ENCODE measurements at regions not wholly inside any gene's neighbourhood (a gene's known extent, or its start where the extent isn't known, plus 50 kb on each side); places are given as distances from the start of the nearest gene placed in this dataset.

DNA sequence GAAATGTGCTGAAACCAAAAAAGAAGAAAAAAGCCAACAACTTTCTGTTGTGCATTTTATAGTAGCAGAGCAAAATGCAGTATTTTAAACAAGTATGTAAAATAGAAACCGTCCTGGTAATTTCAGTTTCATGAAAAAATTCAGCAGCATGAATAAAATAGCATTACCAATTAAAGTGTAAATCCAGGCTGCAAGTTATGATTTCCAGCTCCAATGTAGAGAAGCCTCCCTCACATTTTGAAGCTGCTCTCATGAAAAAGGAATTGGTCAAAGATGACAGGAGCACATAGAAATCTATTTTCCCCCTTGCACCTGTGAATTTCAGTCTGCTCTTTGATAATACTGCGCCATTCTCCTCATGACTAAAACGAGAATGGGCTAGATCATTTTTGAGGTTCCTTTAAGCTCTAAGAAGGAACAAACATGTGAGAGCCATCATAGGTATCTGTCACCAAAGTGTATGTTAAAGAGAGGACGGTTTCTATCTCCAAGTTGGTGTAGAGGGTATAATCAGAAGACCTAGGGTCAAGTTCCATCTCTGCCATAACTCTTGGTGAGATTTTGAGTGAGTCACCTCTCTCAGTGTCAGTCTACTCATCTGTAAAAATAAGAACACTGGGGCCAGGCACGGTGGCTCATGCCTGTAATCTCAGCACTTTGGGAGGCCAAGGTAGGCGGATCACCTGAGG, 107.5 kb downstream of the MTPAP start:
- Histone ChIP-seq H3K9ac (ENCODE audit: low read depth, low read length, poor library complexity, severe bottlenecking) (no peak overlapping the region), H3K4me1 (ENCODE audit: insufficient read depth, low read length, poor library complexity, severe bottlenecking) (peaks cover 4% of the 10 kb centered on the region), H4K20me1 (ENCODE audit: insufficient read depth, low read length, poor library complexity, severe bottlenecking) (no peaks in the 10 kb centered on the region), H3K27me3 (ENCODE audit: insufficient read depth, low read length, poor library complexity, severe bottlenecking) (no peaks in the 10 kb centered on the region), H3K4me3 (ENCODE audit: low read length, poor library complexity, severe bottlenecking) (no peak overlapping the region), H3F3A (ENCODE audit: low read depth) (no peaks in the 10 kb centered on the region), H3K4me2 (ENCODE audit: low read depth, low read length, poor library complexity, severe bottlenecking) (no peak overlapping the region), H3K9me3 (ENCODE audit: insufficient read depth, low read depth, low read length) (no peaks in the 10 kb centered on the region), H3K9me2 (replicated peaks; ENCODE audit: low read depth, low read length) (no peaks in the 10 kb centered on the region), H3K79me2 (ENCODE audit: insufficient read depth, low read length) (no peaks in the 10 kb centered on the region), H2AFZ (ENCODE audit: low read length) (0 out of 2 replicates have a peak overlapping the region, but pooled peaks have one; percentile 19), H3K36me3 (ENCODE audit: insufficient read depth, low read length) (no peaks in the 10 kb centered on the region)
- TF ChIP-seq EZH2phosphoT487 (IDR thresholded peaks at IDR 0.05; ENCODE audit: borderline replicate concordance) (no peak), CTCF (conservative IDR thresholded peaks at IDR 0.05; ENCODE audit: low read length) (no peak)

DNA sequence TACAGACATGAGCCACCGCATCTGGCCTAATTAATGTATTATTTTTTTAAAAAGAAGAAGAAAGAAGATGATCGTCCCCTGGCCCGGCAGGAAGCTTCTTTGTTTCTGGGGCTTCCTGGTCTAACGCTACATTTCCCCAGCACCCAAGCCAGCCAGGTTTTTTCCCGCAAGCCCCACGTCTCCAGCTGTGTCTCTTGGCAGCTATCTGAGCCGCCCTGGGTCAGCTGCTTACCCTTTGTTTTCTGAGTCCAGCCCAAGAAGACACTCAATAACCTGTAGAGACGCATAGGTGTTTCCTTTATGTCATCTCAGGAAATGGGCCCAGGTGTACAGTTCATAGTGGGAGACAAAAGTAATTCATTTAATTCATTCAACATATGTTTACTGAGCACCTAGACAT, 110.2 kb downstream of the MTPAP start:
- peaks cover 4% of the 10 kb centered on the region for H3K4me1 ChIP-seq (ENCODE audit: insufficient read depth, low read length, poor library complexity, severe bottlenecking)
- no peaks in the 10 kb centered on the region for H3K36me3 ChIP-seq (ENCODE audit: insufficient read depth, low read length)
- H3K4me2 ChIP-seq (ENCODE audit: low read depth, low read length, poor library complexity, severe bottlenecking) = no peak overlapping the region
- H3K4me3 ChIP-seq (ENCODE audit: low read length, poor library complexity, severe bottlenecking) = no peak overlapping the region
- TF ChIP-seq EZH2phosphoT487 (IDR thresholded peaks at IDR 0.05; ENCODE audit: borderline replicate concordance) = no peak
- TF ChIP-seq CTCF (conservative IDR thresholded peaks at IDR 0.05; ENCODE audit: low read length) = no peak
- no peaks in the 10 kb centered on the region for H4K20me1 ChIP-seq (ENCODE audit: insufficient read depth, low read length, poor library complexity, severe bottlenecking)
- H3K27me3 ChIP-seq (ENCODE audit: insufficient read depth, low read length, poor library complexity, severe bottlenecking) = no peaks in the 10 kb centered on the region
- H3K9ac ChIP-seq (ENCODE audit: low read depth, low read length, poor library complexity, severe bottlenecking) = no peak overlapping the region
- no peaks in the 10 kb centered on the region for H3K9me2 ChIP-seq (replicated peaks; ENCODE audit: low read depth, low read length)
- no peaks in the 10 kb centered on the region for H3K9me3 ChIP-seq (ENCODE audit: insufficient read depth, low read depth, low read length)
- no peaks in the 10 kb centered on the region for H3K79me2 ChIP-seq (ENCODE audit: insufficient read depth, low read length)
- H2AFZ ChIP-seq (ENCODE audit: low read length) = no peak overlapping the region
- no peaks in the 10 kb centered on the region for H3F3A ChIP-seq (ENCODE audit: low read depth)

DNA sequence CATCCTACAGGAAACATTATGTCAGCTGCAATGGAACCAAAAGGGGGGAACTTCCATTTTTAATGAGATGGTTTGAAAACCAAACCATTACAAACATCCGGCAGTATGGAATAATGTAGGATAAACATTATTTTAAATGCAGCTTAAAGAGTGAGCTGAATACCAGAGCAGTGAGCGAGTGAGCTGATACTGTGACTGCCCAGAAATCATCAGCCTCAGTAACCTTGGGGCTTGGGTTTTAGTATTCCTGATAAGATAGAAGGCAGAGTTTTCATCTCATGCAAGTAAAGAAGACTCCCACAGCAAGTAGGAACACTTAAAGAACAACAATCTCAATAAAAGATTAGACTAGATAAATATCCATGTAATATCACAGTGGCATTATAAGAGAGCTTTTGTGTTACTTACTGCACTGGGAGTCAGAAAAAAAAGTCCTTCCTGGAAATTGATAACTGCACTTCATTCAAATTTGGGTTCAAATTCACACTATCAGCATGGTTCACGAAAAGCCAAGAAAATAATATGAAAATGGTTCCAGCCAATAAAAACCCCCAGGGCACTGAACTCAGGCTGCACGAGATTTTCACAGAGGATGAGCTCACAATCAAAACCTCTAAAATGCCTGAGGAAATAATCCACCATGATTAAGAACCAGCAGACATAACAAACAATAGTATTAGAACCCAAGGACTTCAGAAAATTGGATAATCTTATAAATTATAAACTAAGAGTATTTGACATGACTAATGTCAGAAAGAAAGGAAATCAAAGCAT, 115.7 kb downstream of the MTPAP start:
- no peaks in the 10 kb centered on the region for H3K79me2 ChIP-seq (ENCODE audit: insufficient read depth, low read length)
- no peaks in the 10 kb centered on the region for H3K9me2 ChIP-seq (replicated peaks; ENCODE audit: low read depth, low read length)
- H4K20me1 ChIP-seq (ENCODE audit: insufficient read depth, low read length, poor library complexity, severe bottlenecking) = no peaks in the 10 kb centered on the region
- H3K27me3 ChIP-seq (ENCODE audit: insufficient read depth, low read length, poor library complexity, severe bottlenecking) = no peaks in the 10 kb centered on the region
- H3K4me1 ChIP-seq (ENCODE audit: insufficient read depth, low read length, poor library complexity, severe bottlenecking) = peaks cover 31% of the 10 kb centered on the region
- no peak for TF ChIP-seq CTCF (conservative IDR thresholded peaks at IDR 0.05; ENCODE audit: low read length)
- TF ChIP-seq EZH2phosphoT487 (IDR thresholded peaks at IDR 0.05; ENCODE audit: borderline replicate concordance) = no peak
- H3F3A ChIP-seq (ENCODE audit: low read depth) = no peaks in the 10 kb centered on the region
- H3K4me3 ChIP-seq (ENCODE audit: low read length, poor library complexity, severe bottlenecking) = no peak overlapping the region
- H3K9me3 ChIP-seq (ENCODE audit: insufficient read depth, low read depth, low read length) = no peaks in the 10 kb centered on the region
- no peak overlapping the region for H3K9ac ChIP-seq (ENCODE audit: low read depth, low read length, poor library complexity, severe bottlenecking)
- H3K4me2 ChIP-seq (ENCODE audit: low read depth, low read length, poor library complexity, severe bottlenecking) = no peak overlapping the region
- no peaks in the 10 kb centered on the region for H3K36me3 ChIP-seq (ENCODE audit: insufficient read depth, low read length)
- no peak overlapping the region for H2AFZ ChIP-seq (ENCODE audit: low read length)

Data from Loucy (cell line).